KMS-11 (cell line): ENCODE measurements at regions not wholly inside any gene's neighbourhood (a gene's known extent, or its start where the extent isn't known, plus 50 kb on each side); places are given as distances from the start of the nearest gene placed in this dataset.
"Not testable (repeated sequence)": the region's sequence is repeated elsewhere in the genome, so short reads cannot be mapped to it uniquely, and the experiment has no call there.

Experiments
- H2AFZ ChIP-seq: fragments of 200-600 bp; sonication (generic); 2 replicates; pipeline ENCODE4 v1.6.1; 2016; ENCODE audit warnings: antibody characterized with exemption, mixed run types, low read depth
- H3K27ac ChIP-seq: fragments of 200-600 bp; sonication (generic); 2 replicates; pipeline ENCODE4 v1.6.1; 2016; ENCODE audit warnings: mild to moderate bottlenecking, mixed run types
- H3K27me3 ChIP-seq: fragments of 200-600 bp; sonication (generic); 2 replicates; pipeline ENCODE4 v1.6.1; 2017; ENCODE audit warnings: mild to moderate bottlenecking, low read depth, mixed run types, moderate library complexity; ENCODE audit not compliant: insufficient read depth
- H3K36me3 ChIP-seq: fragments of 200-600 bp; sonication (generic); 2 replicates; pipeline ENCODE4 v1.6.1; 2017; ENCODE audit warnings: mild to moderate bottlenecking, mixed run types; ENCODE audit not compliant: insufficient read depth
- H3K4me1 ChIP-seq: fragments of 200-600 bp; sonication (generic); 2 replicates; pipeline ENCODE4 v1.6.1; 2016; ENCODE audit warnings: mild to moderate bottlenecking, low read depth, mixed run types; ENCODE audit not compliant: poor library complexity, severe bottlenecking
- H3K4me2 ChIP-seq: fragments of 200-600 bp; sonication (generic); 2 replicates; pipeline ENCODE4 v1.7.0; 2016; ENCODE audit warnings: mild to moderate bottlenecking, mixed run types
- H3K4me3 ChIP-seq: fragments of 200-600 bp; sonication (generic); IDR thresholded peaks from 2 replicates; pipeline ENCODE4 v1.6.1; 2017; ENCODE audit warnings: low read depth, low read length, mixed read lengths; ENCODE audit not compliant: insufficient read depth
- H3K79me2 ChIP-seq: fragments of 200-600 bp; sonication (generic); 2 replicates; pipeline ENCODE4 v1.6.1; 2016; ENCODE audit warnings: low read depth, mixed run types; ENCODE audit not compliant: insufficient read depth
- H3K9ac ChIP-seq: fragments of 200-600 bp; sonication (generic); 2 replicates; pipeline ENCODE4 v1.6.1; 2016; ENCODE audit warnings: mild to moderate bottlenecking, mixed run types
- H4K20me1 ChIP-seq: fragments of 200-600 bp; sonication (generic); 2 replicates; pipeline ENCODE4 v1.6.1; 2016; ENCODE audit warnings: mild to moderate bottlenecking, mixed run types; ENCODE audit not compliant: insufficient read depth
- TF ChIP-seq, protein P1 (sequence below): fragments of 200-600 bp; sonication (generic); conservative IDR thresholded peaks from 2 replicates; pipeline ENCODE4 v1.6.1; 2017; ENCODE audit warnings: low read depth, mild to moderate bottlenecking, antibody characterized with exemption, low read length, moderate library complexity, mixed read lengths

DNA sequence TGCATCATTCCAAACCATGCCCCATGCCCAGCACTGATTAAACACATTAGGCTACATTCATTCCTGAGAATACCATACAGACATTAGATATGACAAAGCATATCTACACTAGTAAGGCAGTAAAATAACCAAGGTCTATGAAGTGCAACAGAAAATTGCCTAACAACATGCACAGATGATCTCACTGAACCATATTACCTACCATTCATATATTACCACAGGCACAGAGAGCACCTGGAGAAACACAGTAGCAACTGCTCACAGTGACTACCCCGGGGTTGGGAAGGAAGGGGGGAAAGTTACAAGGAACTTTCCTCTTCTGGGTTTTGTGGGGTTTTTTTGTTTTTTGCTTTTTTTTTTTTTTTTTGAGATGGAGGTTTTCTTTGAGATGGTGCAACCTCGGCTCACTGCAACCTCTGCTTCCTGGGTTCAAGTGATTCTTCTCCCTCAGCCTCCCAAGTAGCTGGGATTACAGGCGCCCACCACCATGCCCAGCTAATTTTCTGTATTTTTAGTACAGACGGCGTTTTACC lies 669.6 kb downstream of the UQCRFS1 start:
- H3K79me2 ChIP-seq, result no peaks in the 10 kb centered on the region
- no peaks in the 10 kb centered on the region for H4K20me1 ChIP-seq
- H3K27ac ChIP-seq, result no peak overlapping the region
- no peaks in the 10 kb centered on the region for H3K27me3 ChIP-seq
- no peak overlapping the region for H3K4me2 ChIP-seq
- TF ChIP-seq, protein P1, sequence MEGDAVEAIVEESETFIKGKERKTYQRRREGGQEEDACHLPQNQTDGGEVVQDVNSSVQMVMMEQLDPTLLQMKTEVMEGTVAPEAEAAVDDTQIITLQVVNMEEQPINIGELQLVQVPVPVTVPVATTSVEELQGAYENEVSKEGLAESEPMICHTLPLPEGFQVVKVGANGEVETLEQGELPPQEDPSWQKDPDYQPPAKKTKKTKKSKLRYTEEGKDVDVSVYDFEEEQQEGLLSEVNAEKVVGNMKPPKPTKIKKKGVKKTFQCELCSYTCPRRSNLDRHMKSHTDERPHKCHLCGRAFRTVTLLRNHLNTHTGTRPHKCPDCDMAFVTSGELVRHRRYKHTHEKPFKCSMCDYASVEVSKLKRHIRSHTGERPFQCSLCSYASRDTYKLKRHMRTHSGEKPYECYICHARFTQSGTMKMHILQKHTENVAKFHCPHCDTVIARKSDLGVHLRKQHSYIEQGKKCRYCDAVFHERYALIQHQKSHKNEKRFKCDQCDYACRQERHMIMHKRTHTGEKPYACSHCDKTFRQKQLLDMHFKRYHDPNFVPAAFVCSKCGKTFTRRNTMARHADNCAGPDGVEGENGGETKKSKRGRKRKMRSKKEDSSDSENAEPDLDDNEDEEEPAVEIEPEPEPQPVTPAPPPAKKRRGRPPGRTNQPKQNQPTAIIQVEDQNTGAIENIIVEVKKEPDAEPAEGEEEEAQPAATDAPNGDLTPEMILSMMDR, result no peak
- no peak overlapping the region for H3K9ac ChIP-seq
- no peaks in the 10 kb centered on the region for H3K4me1 ChIP-seq
- no peak overlapping the region for H3K4me3 ChIP-seq
- no peak overlapping the region for H2AFZ ChIP-seq
- no peaks in the 10 kb centered on the region for H3K36me3 ChIP-seq

DNA sequence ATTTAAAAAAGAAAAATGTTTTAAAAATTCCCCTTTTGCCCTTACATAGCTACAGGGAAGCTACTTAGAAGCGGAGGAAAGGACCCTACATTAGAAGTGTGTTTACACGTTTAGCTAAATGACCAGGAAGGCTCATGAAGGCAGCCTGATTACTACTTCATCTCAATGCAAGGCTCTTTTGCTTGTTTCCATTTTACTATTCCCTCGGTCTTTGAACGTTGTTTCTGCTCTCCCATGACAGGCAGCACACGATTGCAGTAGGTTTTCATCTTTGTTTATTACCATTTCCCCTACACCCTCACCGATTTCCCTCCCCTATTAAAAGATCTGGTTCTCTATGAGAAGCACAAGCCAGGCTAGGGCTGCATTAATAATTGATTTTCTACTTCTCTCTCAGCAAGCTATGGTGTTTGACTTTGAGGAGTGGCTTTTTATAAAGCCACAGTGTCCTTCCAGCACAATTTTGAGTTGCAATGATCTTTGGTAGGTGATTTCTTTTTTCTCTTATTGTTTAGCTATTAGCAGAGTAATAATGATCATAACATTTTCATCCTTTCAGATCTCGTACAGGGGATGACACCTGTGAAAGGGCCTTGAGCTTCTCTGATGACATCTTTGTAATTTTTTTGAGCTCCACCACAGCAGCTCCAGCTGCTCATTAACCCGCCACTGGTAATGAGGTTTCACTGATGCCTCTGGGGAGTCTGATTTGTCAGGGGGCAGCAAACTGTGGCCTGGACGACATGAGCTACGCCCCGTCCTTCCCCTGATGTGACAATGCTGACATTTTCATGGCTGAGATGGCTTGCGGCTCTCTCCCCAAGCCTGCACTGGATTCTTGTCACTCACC lies 670.3 kb downstream of the UQCRFS1 start:
- no peaks in the 10 kb centered on the region for H3K27me3 ChIP-seq
- no peak overlapping the region for H3K4me3 ChIP-seq
- H3K4me1 ChIP-seq, result no peaks in the 10 kb centered on the region
- no peaks in the 10 kb centered on the region for H3K79me2 ChIP-seq
- H3K27ac ChIP-seq, result no peak overlapping the region
- H4K20me1 ChIP-seq, result no peaks in the 10 kb centered on the region
- H3K9ac ChIP-seq, result no peak overlapping the region
- TF ChIP-seq, protein P1, result no peak
- no peak overlapping the region for H3K4me2 ChIP-seq
- H2AFZ ChIP-seq, result no peak overlapping the region
- no peaks in the 10 kb centered on the region for H3K36me3 ChIP-seq

DNA sequence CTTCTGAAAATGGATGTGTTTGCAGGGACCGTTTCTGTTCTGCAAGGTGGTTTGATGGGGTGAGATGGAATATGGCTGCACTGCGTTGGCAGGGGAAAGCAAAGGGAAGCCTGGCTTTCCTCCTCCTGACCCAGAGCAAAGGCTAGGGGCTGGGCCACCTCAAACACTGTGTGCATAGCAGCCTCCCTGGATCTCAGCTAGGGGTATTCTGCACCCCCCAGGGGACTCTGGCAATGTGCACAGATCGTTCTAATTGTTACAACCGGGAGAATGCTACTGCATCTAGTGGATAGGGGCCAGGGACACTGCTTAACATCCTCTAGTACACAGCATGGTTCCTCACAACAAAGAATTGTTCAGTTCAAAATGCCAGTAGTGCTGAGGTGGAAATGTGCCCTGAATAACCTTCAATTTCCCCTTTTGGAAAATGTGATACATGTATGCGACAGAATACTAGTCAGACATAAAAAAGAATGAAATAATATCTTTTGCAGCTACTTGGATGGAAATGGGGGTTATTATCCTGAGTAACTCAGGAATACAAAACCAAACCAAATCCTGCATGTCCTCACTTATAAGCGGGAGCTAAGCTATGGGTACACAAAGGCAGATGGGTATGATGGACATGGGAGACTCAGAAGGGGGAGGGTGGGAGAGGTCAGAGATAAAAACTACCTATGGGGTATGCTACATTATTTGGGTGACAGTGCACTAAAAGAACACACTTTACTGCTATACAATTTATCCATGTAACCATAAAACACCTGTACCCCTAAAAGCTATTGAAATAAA lies 671.2 kb downstream of the UQCRFS1 start:
- TF ChIP-seq, protein P1, result no peak
- H3K4me3 ChIP-seq, result no peak overlapping the region
- H4K20me1 ChIP-seq, result no peaks in the 10 kb centered on the region
- H3K36me3 ChIP-seq, result no peaks in the 10 kb centered on the region
- H3K9ac ChIP-seq, result no peak overlapping the region
- no peak overlapping the region for H2AFZ ChIP-seq
- H3K4me1 ChIP-seq, result no peaks in the 10 kb centered on the region
- H3K4me2 ChIP-seq, result no peak overlapping the region
- no peaks in the 10 kb centered on the region for H3K79me2 ChIP-seq
- H3K27ac ChIP-seq, result no peak overlapping the region
- H3K27me3 ChIP-seq, result no peaks in the 10 kb centered on the region

DNA sequence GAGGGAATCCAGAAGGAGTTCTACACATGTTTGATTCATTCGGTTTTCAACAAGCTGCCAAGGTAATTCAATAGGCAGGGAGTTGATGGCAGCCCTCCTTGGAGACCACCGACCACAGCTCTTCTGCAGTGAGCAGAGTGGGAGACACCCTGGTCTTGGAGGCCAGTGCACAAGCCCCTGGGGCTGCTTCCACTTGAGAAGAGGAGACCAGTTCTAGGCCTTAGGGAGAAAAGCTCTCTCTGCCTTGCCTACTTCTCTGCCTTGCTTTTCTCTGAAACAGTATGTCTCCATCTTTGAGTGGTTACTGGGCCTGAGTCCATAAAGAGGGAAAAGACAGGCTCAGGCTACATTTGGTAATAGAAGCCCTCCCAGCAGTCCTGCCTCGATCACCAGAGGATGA lies 671.9 kb downstream of the UQCRFS1 start:
- Histone ChIP-seq H3K4me3 (no peak overlapping the region), H3K27me3 (no peaks in the 10 kb centered on the region), H3K36me3 (no peaks in the 10 kb centered on the region), H3K4me2 (no peak overlapping the region), H3K4me1 (no peaks in the 10 kb centered on the region), H3K9ac (no peak overlapping the region), H4K20me1 (no peaks in the 10 kb centered on the region), H3K27ac (no peak overlapping the region), H3K79me2 (no peaks in the 10 kb centered on the region), H2AFZ (no peak overlapping the region)
- TF ChIP-seq, protein P1, result no peak

DNA sequence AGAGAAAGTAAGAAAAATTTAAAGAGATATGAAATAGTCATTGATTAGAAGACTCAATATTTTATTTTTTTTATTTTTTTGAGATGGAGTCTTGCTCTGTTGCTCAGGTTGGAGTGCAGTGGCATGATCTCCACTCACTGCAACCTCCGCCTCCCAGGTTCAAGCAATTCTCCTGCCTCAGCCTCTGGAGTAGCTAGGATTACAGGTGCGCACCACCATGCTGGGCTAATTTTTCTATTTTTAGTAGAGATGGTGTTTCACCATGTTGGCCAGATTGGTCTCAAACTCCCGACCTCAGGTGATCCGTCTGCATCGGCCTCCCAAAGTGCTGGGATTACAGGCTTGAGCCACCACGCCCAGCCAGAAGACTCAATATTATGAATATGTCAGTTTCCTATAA lies 672.6 kb downstream of the UQCRFS1 start:
- H3K27me3 ChIP-seq, H3K4me2 ChIP-seq, H3K79me2 ChIP-seq, H3K4me3 ChIP-seq, H3K4me1 ChIP-seq, H2AFZ ChIP-seq, H3K27ac ChIP-seq, H3K36me3 ChIP-seq, H4K20me1 ChIP-seq, H3K9ac ChIP-seq: not testable (repeated sequence)
